Neural progenitor cell (in vitro differentiated cells): ENCODE measurements at regions not wholly inside any gene's neighbourhood (a gene's known extent, or its start where the extent isn't known, plus 50 kb on each side); places are given as distances from the start of the nearest gene placed in this dataset.

Source experiments
- EZH2 ChIP-seq: fragments of 200-600 bp; sonication (generic); IDR thresholded peaks from 2 replicates; pipeline ENCODE4 v1.6.1; 2017; ENCODE audit warnings: antibody characterized with exemption, mild to moderate bottlenecking, moderate library complexity
- EZH2phosphoT487 ChIP-seq: fragments of 200-600 bp; sonication (generic); IDR thresholded peaks from 2 replicates; pipeline ENCODE4 v1.6.1; 2017; ENCODE audit warnings: antibody characterized with exemption
- TF ChIP-seq, protein P1 (sequence below): fragments of 200-600 bp; sonication (generic); IDR thresholded peaks from 2 replicates; pipeline ENCODE4 v1.5.1; 2017; ENCODE audit warnings: antibody characterized with exemption, mild to moderate bottlenecking

DNA sequence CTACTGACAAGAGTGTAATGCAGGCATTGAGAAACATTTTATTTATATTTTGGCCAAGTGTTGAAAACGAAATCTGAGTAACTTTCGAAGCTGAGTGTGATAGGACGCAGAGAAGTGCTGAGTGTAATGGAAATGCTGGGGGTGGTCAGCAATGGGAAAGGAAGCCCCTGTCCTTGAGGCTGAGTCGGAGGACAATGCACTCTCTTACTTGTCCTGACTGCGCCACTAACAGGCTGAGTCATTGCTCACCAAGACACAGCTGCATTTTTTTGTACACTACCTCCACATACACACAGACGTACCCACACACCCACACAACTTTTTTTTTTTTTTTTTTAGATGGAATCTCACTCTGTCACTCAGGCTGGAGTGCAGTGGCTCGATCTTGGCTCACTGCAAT, 637.7 kb downstream of the SLCO4C1 start:
- TF ChIP-seq, protein P1, sequence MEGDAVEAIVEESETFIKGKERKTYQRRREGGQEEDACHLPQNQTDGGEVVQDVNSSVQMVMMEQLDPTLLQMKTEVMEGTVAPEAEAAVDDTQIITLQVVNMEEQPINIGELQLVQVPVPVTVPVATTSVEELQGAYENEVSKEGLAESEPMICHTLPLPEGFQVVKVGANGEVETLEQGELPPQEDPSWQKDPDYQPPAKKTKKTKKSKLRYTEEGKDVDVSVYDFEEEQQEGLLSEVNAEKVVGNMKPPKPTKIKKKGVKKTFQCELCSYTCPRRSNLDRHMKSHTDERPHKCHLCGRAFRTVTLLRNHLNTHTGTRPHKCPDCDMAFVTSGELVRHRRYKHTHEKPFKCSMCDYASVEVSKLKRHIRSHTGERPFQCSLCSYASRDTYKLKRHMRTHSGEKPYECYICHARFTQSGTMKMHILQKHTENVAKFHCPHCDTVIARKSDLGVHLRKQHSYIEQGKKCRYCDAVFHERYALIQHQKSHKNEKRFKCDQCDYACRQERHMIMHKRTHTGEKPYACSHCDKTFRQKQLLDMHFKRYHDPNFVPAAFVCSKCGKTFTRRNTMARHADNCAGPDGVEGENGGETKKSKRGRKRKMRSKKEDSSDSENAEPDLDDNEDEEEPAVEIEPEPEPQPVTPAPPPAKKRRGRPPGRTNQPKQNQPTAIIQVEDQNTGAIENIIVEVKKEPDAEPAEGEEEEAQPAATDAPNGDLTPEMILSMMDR = no peak
- TF ChIP-seq EZH2phosphoT487 = no peak
- TF ChIP-seq EZH2 = no peak
